ENCODE measurements at regions not wholly inside any gene's neighbourhood (a gene's known extent, or its start where the extent isn't known, plus 50 kb on each side); places are given as distances from the start of the nearest gene placed in this dataset.

DNA sequence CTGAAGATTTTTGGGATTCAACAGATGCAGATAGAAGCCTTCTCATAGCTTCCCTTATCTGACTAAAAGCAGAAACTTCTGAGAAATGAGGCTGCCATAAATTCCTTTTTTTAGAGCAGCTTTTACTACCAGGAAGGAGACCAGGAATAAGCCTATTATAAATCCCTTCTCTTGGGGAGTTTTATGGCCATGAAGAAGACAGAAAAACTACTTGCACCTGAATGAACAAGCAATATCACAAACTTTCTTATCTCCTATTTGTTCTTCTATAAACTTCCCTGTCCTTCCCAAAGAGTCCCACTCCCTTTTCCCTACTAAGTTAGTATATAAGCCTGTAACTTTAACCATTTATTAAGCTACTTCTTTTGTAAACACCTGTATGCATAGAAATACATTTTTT, 603.1 kb downstream of the NSUN3 start:
- TF ChIP-seq, protein P1, sequence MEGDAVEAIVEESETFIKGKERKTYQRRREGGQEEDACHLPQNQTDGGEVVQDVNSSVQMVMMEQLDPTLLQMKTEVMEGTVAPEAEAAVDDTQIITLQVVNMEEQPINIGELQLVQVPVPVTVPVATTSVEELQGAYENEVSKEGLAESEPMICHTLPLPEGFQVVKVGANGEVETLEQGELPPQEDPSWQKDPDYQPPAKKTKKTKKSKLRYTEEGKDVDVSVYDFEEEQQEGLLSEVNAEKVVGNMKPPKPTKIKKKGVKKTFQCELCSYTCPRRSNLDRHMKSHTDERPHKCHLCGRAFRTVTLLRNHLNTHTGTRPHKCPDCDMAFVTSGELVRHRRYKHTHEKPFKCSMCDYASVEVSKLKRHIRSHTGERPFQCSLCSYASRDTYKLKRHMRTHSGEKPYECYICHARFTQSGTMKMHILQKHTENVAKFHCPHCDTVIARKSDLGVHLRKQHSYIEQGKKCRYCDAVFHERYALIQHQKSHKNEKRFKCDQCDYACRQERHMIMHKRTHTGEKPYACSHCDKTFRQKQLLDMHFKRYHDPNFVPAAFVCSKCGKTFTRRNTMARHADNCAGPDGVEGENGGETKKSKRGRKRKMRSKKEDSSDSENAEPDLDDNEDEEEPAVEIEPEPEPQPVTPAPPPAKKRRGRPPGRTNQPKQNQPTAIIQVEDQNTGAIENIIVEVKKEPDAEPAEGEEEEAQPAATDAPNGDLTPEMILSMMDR (IDR thresholded peaks at IDR 0.05; ENCODE audit: insufficient read depth, missing control alignments), result no peak
- no peak for DNase-seq (ENCODE audit: insufficient read length, low spot score)
- no peak for FAIRE-seq

DNA sequence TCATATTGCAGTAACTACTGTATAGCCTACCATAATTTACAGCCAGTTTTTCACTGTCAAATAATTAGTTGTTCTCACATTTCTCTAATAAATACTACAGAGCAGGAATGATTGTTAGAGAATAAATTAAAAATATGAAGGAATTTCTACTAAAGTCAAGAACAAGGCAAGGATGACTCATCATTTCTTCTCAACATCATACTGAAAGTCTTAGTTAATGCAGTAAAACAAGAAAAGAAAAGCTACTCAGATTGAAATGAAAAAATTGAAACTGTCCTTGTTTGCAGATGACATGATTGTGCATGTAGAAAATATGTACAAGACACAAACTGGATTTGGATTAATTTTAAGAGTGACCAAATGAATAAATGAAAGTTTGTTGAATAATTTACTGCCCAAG, 608.2 kb downstream of the NSUN3 start:
- TF ChIP-seq, protein P1 (IDR thresholded peaks at IDR 0.05; ENCODE audit: insufficient read depth, missing control alignments), result no peak
- FAIRE-seq (no peak), DNase-seq (ENCODE audit: insufficient read length, low spot score) (no peak)

DNA sequence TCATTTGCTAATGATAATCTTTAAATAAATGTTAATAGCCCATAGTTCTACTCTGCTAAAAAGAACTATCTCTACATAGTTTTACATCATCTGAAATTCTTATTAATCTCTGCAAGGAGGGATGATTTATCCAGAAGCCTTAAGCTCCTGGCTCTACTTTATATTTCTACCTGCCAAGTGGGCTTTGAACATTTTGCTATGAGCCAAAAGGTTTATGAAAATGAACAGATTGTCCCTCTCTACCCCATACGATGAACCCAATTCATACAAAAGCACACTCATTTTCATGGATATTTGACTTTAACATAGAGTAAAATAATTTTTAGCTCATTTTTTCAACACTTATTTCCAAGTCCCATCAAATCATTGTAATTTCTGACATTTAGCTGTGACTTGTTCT, 611.0 kb downstream of the NSUN3 start:
- no peak for FAIRE-seq
- DNase-seq (ENCODE audit: insufficient read length, low spot score), result no peak
- TF ChIP-seq, protein P1 (IDR thresholded peaks at IDR 0.05; ENCODE audit: insufficient read depth, missing control alignments), result no peak

DNA sequence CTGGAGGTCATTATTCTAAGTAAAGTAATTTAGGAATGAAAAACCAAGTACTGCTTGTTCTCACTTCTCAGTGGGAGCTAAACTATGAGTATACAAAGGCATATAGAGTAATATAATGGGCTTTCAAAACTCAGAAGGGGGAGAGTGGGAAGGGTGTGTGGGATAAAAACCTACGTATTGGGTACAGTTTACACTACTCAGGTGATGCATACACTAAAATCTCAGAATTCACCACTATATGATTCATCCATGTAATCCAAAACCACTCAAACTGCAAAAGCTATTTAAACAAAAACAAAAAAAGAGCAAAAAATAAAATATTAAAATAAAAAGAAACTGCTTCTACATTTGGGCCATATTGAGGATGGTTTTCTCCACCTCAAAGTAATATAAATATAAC, 623.3 kb downstream of the NSUN3 start:
- DNase-seq (ENCODE audit: insufficient read length, low spot score) (no peak), FAIRE-seq (no peak)
- TF ChIP-seq, protein P1 (IDR thresholded peaks at IDR 0.05; ENCODE audit: insufficient read depth, missing control alignments), result no peak

GRCh38 chr3:94693997-94694640, 631.3 kb downstream of the NSUN3 start:
- TF ChIP-seq, protein P1 (IDR thresholded peaks at IDR 0.05; ENCODE audit: insufficient read depth, missing control alignments), result no peak
- no peak for FAIRE-seq
- no peak for DNase-seq (ENCODE audit: insufficient read length, low spot score)

GRCh38 chr3:94694894-94695293, 632.0 kb downstream of the NSUN3 start:
- DNase-seq (ENCODE audit: insufficient read length, low spot score) (no peak), FAIRE-seq (no peak)
- TF ChIP-seq, protein P1 (IDR thresholded peaks at IDR 0.05; ENCODE audit: insufficient read depth, missing control alignments), result no peak

- TF ChIP-seq, protein P1 (IDR thresholded peaks at IDR 0.05; ENCODE audit: insufficient read depth, missing control alignments), result no peak
- FAIRE-seq, result no peak
These were observed 641.6 kb downstream of the NSUN3 start for GRCh38 chr3:94704467-94704866.

More at GRCh38 chr3:94704467-94704866, 641.6 kb downstream of the NSUN3 start:
- DNase-seq (ENCODE audit: insufficient read length, low spot score), result no peak
